Endothelial cell (in vitro differentiated cells): ENCODE measurements at regions not wholly inside any gene's neighbourhood (a gene's known extent, or its start where the extent isn't known, plus 50 kb on each side); places are given as distances from the start of the nearest gene placed in this dataset.

Experiments
- DNase-seq: peaks from one replicate; pipeline ENCODE4 v3.0.0; 2021; ENCODE audit warnings: low spot score
- H3K27ac Mint-ChIP-seq: one replicate; pipeline ENCODE4 v1.8.0; 2021; ENCODE audit warnings: mixed read lengths, inconsistent platforms; ENCODE audit not compliant: unreplicated experiment
- H3K27me3 Mint-ChIP-seq: one replicate; pipeline ENCODE4 v1.8.0; 2021; ENCODE audit warnings: mild to moderate bottlenecking, moderate library complexity, mixed read lengths, inconsistent platforms; ENCODE audit not compliant: unreplicated experiment
- H3K36me3 Mint-ChIP-seq: one replicate; pipeline ENCODE4 v1.8.0; 2021; ENCODE audit warnings: mild to moderate bottlenecking, low read depth, mixed read lengths, inconsistent platforms; ENCODE audit not compliant: unreplicated experiment
- H3K4me1 Mint-ChIP-seq: one replicate; pipeline ENCODE4 v1.8.0; 2021; ENCODE audit warnings: mild to moderate bottlenecking, mixed read lengths, inconsistent platforms; ENCODE audit not compliant: unreplicated experiment
- H3K4me3 Mint-ChIP-seq: one replicate; pipeline ENCODE4 v1.8.0; 2021; ENCODE audit warnings: mild to moderate bottlenecking, mixed read lengths, inconsistent platforms; ENCODE audit not compliant: unreplicated experiment
- H3K9me3 Mint-ChIP-seq: one replicate; pipeline ENCODE4 v1.8.0; 2021; ENCODE audit warnings: mixed read lengths, inconsistent platforms; ENCODE audit not compliant: unreplicated experiment
- CTCF ChIP-seq: fragments of 200-600 bp; sonication (generic); IDR thresholded peaks from one replicate; pipeline ENCODE4 v1.5.0; 2021; ENCODE audit warnings: antibody characterized with exemption; ENCODE audit not compliant: unreplicated experiment

GRCh38 chr2:53438100-53438499 lies 329.5 kb upstream of the CHAC2 start:
- Mint-ChIP-seq H3K27ac (no peak overlapping the region), H3K36me3 (no peaks in the 10 kb centered on the region), H3K4me3 (no peak overlapping the region), H3K9me3 (no peaks in the 10 kb centered on the region), H3K27me3 (no peaks in the 10 kb centered on the region), H3K4me1 (no peaks in the 10 kb centered on the region)
- TF ChIP-seq CTCF = no peak
- no peak for DNase-seq

DNA sequence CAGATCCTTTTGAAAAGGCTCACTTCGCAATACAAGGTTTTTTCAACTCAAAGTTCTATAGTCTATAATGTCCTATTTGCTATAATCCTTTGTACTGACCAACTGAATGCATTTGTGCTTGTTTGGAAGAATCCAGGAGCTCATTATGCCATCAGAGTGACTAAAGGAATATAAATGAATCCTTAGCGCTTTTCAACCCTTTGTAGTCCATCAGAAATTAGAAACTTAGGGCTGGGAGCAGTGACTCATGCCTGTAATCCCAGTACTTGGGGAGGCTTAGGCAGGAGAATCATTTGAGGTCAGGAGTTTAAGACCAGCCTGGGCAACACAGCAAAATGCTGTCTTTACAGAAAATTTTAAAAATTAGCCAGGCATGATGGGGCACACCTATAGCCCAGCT lies 330.2 kb upstream of the CHAC2 start:
- H3K36me3 Mint-ChIP-seq = no peaks in the 10 kb centered on the region
- no peak overlapping the region for H3K4me3 Mint-ChIP-seq
- no peak for DNase-seq
- no peaks in the 10 kb centered on the region for H3K4me1 Mint-ChIP-seq
- no peaks in the 10 kb centered on the region for H3K9me3 Mint-ChIP-seq
- no peak overlapping the region for H3K27ac Mint-ChIP-seq
- no peaks in the 10 kb centered on the region for H3K27me3 Mint-ChIP-seq
- TF ChIP-seq CTCF = no peak

- no peaks in the 10 kb centered on the region for H3K36me3 Mint-ChIP-seq
- H3K27ac Mint-ChIP-seq = no peak overlapping the region
- no peaks in the 10 kb centered on the region for H3K4me1 Mint-ChIP-seq
- H3K4me3 Mint-ChIP-seq = no peak overlapping the region
- no peak for DNase-seq
- no peaks in the 10 kb centered on the region for H3K27me3 Mint-ChIP-seq
- TF ChIP-seq CTCF = no peak
- H3K9me3 Mint-ChIP-seq = no peaks in the 10 kb centered on the region
Measured at GRCh38 chr2:53436882-53437281, 330.7 kb upstream of the CHAC2 start.

- no peaks in the 10 kb centered on the region for H3K27me3 Mint-ChIP-seq
- no peaks in the 10 kb centered on the region for H3K9me3 Mint-ChIP-seq
- H3K36me3 Mint-ChIP-seq = no peaks in the 10 kb centered on the region
- no peak for TF ChIP-seq CTCF
- H3K27ac Mint-ChIP-seq = no peak overlapping the region
- no peaks in the 10 kb centered on the region for H3K4me1 Mint-ChIP-seq
- no peak overlapping the region for H3K4me3 Mint-ChIP-seq
- no peak for DNase-seq
Measured at GRCh38 chr2:53435610-53436009, 332.0 kb upstream of the CHAC2 start.

- Mint-ChIP-seq H3K27ac (no peak overlapping the region), H3K4me3 (no peak overlapping the region), H3K9me3 (no peaks in the 10 kb centered on the region), H3K36me3 (no peaks in the 10 kb centered on the region), H3K27me3 (no peaks in the 10 kb centered on the region), H3K4me1 (no peaks in the 10 kb centered on the region)
- no peak for DNase-seq
- TF ChIP-seq CTCF = no peak
Measured at GRCh38 chr2:53434466-53434865, 333.1 kb upstream of the CHAC2 start.
